GM18502 (cell line): ENCODE measurements at regions not wholly inside any gene's neighbourhood (a gene's known extent, or its start where the extent isn't known, plus 50 kb on each side); places are given as distances from the start of the nearest gene placed in this dataset.
"Not testable (repeated sequence)": the region's sequence is repeated elsewhere in the genome, so short reads cannot be mapped to it uniquely, and the experiment has no call there.

ENCODE experiments used
- ATAC-seq: cut with Tn5 transposase; IDR thresholded peaks from one replicate; pipeline ENCODE4 v1.9.1; 2021; ENCODE audit warnings: mild to moderate bottlenecking; ENCODE audit not compliant: unreplicated experiment, poor library complexity

- no peak for ATAC-seq
Measured at GRCh38 chr14:82626156-82627066, 1092.8 kb upstream of the SEL1L start.

- no peak for ATAC-seq
Measured at GRCh38 chr14:82635915-82636314, 1102.3 kb upstream of the SEL1L start.

- ATAC-seq: no peak
Measured at GRCh38 chr14:82636426-82636825, 1102.8 kb upstream of the SEL1L start.

GRCh38 chr14:82641050-82641540 is 1107.4 kb upstream of the SEL1L start:
- ATAC-seq: no peak

- no peak for ATAC-seq
Measured at GRCh38 chr14:82642425-82642824, 1108.8 kb upstream of the SEL1L start.

GRCh38 chr14:82647088-82647810 is 1113.6 kb upstream of the SEL1L start:
- ATAC-seq: no peak

- no peak for ATAC-seq
Measured at GRCh38 chr14:82655770-82656169, 1122.1 kb upstream of the SEL1L start.

GRCh38 chr14:82657186-82657675 is 1123.6 kb upstream of the SEL1L start:
- no peak for ATAC-seq

GRCh38 chr14:82661258-82661657 is 1127.6 kb upstream of the SEL1L start:
- ATAC-seq: no peak

- ATAC-seq: no peak
Measured at GRCh38 chr14:82667006-82667405, 1133.4 kb upstream of the SEL1L start.

GRCh38 chr14:82667501-82667900 is 1133.8 kb upstream of the SEL1L start:
- no peak for ATAC-seq

- no peak for ATAC-seq
Measured at GRCh38 chr14:82676403-82676802, 1142.8 kb upstream of the SEL1L start.

GRCh38 chr14:82689948-82690347 is 1156.3 kb upstream of the SEL1L start:
- ATAC-seq: no peak

- not testable (repeated sequence) for ATAC-seq
Measured at GRCh38 chr14:82691191-82691590, 1157.5 kb upstream of the SEL1L start.

GRCh38 chr14:82694820-82695219 is 1161.2 kb upstream of the SEL1L start:
- no peak for ATAC-seq

- no peak for ATAC-seq
Measured at GRCh38 chr14:82704218-82704617, 1170.6 kb upstream of the SEL1L start.

GRCh38 chr14:82710267-82710841 is 1176.7 kb upstream of the SEL1L start:
- ATAC-seq: peak; percentile 76

- no peak for ATAC-seq
Measured at GRCh38 chr14:82719617-82720016, 1186.0 kb upstream of the SEL1L start.

- no peak for ATAC-seq
Measured at GRCh38 chr14:82720431-82720830, 1186.8 kb upstream of the SEL1L start.

- no peak for ATAC-seq
Measured at GRCh38 chr14:82720946-82721345, 1187.3 kb upstream of the SEL1L start.

- ATAC-seq: no peak
Measured at GRCh38 chr14:82724316-82724715, 1190.7 kb upstream of the SEL1L start.
